ENCODE measurements at regions not wholly inside any gene's neighbourhood (a gene's known extent, or its start where the extent isn't known, plus 50 kb on each side); places are given as distances from the start of the nearest gene placed in this dataset.

GRCh38 chr2:217709478-217710210 is 293.2 kb downstream of the TNS1 start:
- no peaks in the 10 kb centered on the region for H3K9me3 Mint-ChIP-seq (ENCODE audit: low read depth)
- H3K27me3 Mint-ChIP-seq, result no peaks in the 10 kb centered on the region
- no peak overlapping the region for H3K27ac Mint-ChIP-seq
- no peaks in the 10 kb centered on the region for H3K36me3 Mint-ChIP-seq
- H3K4me3 Mint-ChIP-seq, result no peak overlapping the region
- peaks cover 2% of the 10 kb centered on the region for H3K4me1 Mint-ChIP-seq (ENCODE audit: low read depth)

DNA sequence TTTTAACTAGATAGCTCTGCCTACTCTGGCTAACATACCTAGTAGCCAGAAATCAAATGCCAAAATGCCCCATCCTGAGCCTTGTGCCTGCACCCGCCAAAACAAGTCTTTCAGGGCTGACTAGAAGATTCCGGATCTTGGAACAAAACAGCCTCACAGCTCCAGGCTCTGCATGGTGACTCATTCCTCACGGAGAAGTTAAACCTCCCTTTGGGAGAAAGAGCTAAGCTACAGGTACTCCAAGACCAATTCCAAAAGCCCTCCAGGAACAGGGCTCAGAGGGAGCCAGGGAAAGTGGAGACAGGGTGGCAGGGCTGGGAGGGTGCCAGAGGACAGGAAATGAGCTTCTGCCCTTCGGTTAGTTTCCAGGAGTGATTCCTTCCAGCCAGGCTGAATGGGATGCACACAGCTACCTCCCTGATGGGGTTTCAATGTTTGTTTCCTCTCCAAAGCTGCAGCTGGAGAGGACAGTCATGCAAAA is 295.6 kb downstream of the TNS1 start:
- no peaks in the 10 kb centered on the region for H3K4me1 Mint-ChIP-seq (ENCODE audit: low read depth)
- no peaks in the 10 kb centered on the region for H3K36me3 Mint-ChIP-seq
- H3K27me3 Mint-ChIP-seq, result no peaks in the 10 kb centered on the region
- H3K27ac Mint-ChIP-seq, result no peak overlapping the region
- H3K9me3 Mint-ChIP-seq (ENCODE audit: low read depth), result no peaks in the 10 kb centered on the region
- no peak overlapping the region for H3K4me3 Mint-ChIP-seq

- Mint-ChIP-seq H3K27me3 (no peaks in the 10 kb centered on the region), H3K27ac (no peak overlapping the region), H3K4me3 (no peak overlapping the region), H3K36me3 (no peaks in the 10 kb centered on the region), H3K4me1 (ENCODE audit: low read depth) (no peaks in the 10 kb centered on the region), H3K9me3 (ENCODE audit: low read depth) (no peaks in the 10 kb centered on the region)
Measured at GRCh38 chr2:217706513-217706912, 296.3 kb downstream of the TNS1 start.

DNA sequence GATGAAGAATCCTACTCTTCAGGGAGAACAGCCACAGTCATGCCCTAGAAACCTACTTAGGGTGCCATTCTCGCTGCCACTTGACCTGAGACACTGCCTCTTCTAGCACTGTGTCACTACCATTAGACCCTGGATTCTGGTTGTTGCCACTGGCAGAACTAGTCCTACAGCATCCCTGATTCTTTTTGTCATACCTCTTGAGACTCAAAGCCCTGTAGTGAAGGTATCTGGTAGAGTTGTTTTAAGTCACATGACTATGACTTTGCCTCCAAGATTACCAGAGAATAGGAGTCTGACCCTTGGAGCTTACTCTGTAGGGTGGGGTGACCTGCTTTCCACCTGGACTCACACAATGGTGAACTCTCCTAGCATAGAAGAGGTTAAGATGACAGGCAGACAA is 296.7 kb downstream of the TNS1 start:
- Mint-ChIP-seq H3K4me3 (no peak overlapping the region), H3K36me3 (no peaks in the 10 kb centered on the region), H3K9me3 (ENCODE audit: low read depth) (no peaks in the 10 kb centered on the region), H3K27ac (no peak overlapping the region), H3K4me1 (ENCODE audit: low read depth) (no peaks in the 10 kb centered on the region), H3K27me3 (no peaks in the 10 kb centered on the region)

DNA sequence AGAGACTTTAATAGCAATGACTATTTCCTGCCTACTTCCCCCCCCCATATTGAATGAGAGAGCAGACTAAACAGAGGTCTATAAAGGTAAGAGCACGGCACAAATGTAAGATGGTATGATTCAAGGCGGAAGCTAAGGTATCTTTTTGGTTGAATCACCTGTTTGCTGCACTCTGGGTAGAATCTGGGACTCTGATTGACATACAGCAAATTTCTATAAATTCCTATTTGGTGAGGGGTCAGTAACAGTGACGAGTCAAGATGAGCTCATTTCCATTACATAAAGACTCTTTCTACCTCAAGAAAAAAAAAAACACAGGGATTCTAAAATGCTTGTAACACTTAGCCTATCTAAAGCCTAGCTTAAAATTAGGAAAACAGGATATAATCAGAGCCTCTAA is 297.3 kb downstream of the TNS1 start:
- no peak overlapping the region for H3K4me3 Mint-ChIP-seq
- no peaks in the 10 kb centered on the region for H3K4me1 Mint-ChIP-seq (ENCODE audit: low read depth)
- H3K27me3 Mint-ChIP-seq, result no peaks in the 10 kb centered on the region
- no peaks in the 10 kb centered on the region for H3K36me3 Mint-ChIP-seq
- H3K9me3 Mint-ChIP-seq (ENCODE audit: low read depth), result no peaks in the 10 kb centered on the region
- no peak overlapping the region for H3K27ac Mint-ChIP-seq

DNA sequence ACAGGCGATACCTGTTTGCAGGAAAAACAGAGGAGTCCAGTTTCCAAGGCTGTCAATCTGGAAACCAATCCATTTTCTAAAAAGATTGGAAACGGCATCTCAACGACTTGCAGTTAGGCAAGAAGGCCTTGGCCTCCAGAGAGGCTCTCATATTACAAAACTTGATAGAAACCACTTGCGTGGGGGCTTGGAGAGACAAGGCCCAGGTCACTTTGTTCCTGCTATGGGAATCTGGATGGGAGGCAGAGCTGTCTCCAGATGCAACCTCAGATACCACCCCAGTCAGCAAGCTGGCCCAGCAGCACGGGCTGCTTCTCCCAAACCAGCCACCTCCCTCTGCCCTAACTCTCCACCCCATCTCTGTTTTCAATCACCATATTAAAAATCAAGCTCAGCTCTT is 298.8 kb downstream of the TNS1 start:
- no peaks in the 10 kb centered on the region for H3K4me1 Mint-ChIP-seq (ENCODE audit: low read depth)
- no peak overlapping the region for H3K27ac Mint-ChIP-seq
- H3K36me3 Mint-ChIP-seq, result no peaks in the 10 kb centered on the region
- no peak overlapping the region for H3K4me3 Mint-ChIP-seq
- H3K9me3 Mint-ChIP-seq (ENCODE audit: low read depth), result no peaks in the 10 kb centered on the region
- H3K27me3 Mint-ChIP-seq, result no peaks in the 10 kb centered on the region

DNA sequence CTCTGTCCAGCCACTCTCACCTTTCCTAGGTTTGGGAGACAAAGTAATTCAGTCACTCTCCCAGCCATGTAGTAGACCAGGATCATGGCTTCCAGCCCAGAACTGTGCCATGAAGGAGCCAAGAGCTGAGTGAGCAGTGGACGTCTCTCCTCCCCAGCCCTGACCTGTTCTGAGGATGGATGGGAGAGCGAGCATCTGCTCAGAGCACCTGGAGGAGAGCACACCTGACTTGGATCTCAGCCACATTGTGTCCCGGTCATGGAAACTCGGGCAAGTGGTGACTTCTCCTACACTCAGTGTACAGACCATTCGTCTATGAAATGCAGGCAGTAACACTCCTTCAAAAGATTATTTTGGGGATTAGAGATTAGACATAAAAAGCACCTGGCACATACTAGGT is 299.7 kb downstream of the TNS1 start:
- Mint-ChIP-seq H3K4me3 (no peak overlapping the region), H3K36me3 (no peaks in the 10 kb centered on the region), H3K27ac (no peak overlapping the region), H3K9me3 (ENCODE audit: low read depth) (no peaks in the 10 kb centered on the region), H3K4me1 (ENCODE audit: low read depth) (no peaks in the 10 kb centered on the region), H3K27me3 (no peaks in the 10 kb centered on the region)

DNA sequence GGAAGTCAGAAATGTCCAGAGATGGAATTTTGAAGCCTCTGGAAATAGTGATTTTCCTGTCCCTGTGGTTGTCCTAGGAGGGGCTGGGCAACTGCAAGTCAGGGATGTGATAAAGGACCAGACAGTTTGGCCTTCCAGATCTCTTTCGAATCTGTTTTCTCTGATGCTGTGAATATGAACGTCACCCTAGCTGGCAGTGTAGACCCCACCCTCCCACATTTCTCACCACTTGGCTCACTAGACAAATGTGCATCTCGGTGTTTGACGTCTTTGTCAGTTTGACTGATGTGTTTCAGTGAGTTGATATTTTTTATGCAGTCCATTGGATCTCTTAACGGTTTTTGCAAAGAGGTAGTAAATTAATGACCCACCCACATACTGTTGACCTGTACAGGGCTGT is 301.2 kb downstream of the TNS1 start:
- no peak overlapping the region for H3K4me3 Mint-ChIP-seq
- H3K27ac Mint-ChIP-seq, result no peak overlapping the region
- H3K9me3 Mint-ChIP-seq (ENCODE audit: low read depth), result no peaks in the 10 kb centered on the region
- peaks cover 3% of the 10 kb centered on the region for H3K36me3 Mint-ChIP-seq
- H3K4me1 Mint-ChIP-seq (ENCODE audit: low read depth), result no peaks in the 10 kb centered on the region
- H3K27me3 Mint-ChIP-seq, result no peaks in the 10 kb centered on the region

- Mint-ChIP-seq H3K9me3 (ENCODE audit: low read depth) (no peaks in the 10 kb centered on the region), H3K27me3 (peaks cover 1% of the 10 kb centered on the region), H3K36me3 (peaks cover 6% of the 10 kb centered on the region), H3K27ac (no peak overlapping the region), H3K4me3 (no peak overlapping the region), H3K4me1 (ENCODE audit: low read depth) (no peaks in the 10 kb centered on the region)
Measured at GRCh38 chr2:217698691-217699090, 304.1 kb downstream of the TNS1 start.

DNA sequence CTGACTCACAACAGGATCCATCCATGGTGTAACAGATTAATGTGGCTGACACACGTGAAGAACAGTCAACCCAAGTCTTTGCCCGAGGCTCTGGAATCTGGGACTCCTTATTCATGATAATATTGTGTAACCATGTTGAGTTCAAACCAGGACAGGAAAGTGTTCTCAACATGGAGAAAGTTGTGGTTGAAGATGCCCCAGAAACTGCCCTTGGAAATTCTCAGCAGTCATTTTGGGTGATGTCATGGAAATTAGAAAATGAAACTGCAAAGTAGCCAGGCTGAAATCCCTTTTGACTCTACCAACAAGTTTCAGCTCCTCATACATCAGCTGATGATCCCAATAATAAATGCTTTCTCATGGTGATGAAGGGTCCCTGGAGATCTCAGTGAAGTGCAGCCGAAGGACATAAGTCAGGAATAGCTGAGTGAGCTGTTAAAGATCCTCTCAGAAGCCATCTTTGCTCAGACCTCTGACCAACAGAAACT is 307.7 kb downstream of the TNS1 start:
- no peak overlapping the region for H3K27ac Mint-ChIP-seq
- no peak overlapping the region for H3K4me3 Mint-ChIP-seq
- H3K27me3 Mint-ChIP-seq, result peaks cover 1% of the 10 kb centered on the region
- H3K4me1 Mint-ChIP-seq (ENCODE audit: low read depth), result no peaks in the 10 kb centered on the region
- H3K9me3 Mint-ChIP-seq (ENCODE audit: low read depth), result no peaks in the 10 kb centered on the region
- peaks cover 6% of the 10 kb centered on the region for H3K36me3 Mint-ChIP-seq

DNA sequence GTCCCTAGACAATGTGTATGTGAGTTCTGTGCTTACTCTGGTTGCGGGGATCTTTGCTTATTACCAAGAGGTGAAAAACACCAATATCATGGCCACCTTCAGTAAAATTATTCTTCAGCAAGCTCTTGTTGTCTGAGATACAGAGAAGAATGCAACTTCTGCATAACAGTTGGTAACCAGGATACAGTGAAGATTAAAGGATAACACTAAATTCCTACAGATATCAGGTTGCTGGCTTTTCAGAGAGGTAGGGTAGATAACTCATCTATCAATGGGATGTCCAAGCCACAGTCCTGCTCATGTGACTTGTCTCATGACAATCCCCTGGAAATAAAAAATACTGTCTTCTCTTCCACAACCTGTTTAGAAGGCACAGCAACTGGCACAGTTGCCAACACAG is 308.5 kb downstream of the TNS1 start:
- peaks cover 6% of the 10 kb centered on the region for H3K36me3 Mint-ChIP-seq
- H3K27ac Mint-ChIP-seq, result no peak overlapping the region
- peaks cover 1% of the 10 kb centered on the region for H3K27me3 Mint-ChIP-seq
- no peaks in the 10 kb centered on the region for H3K9me3 Mint-ChIP-seq (ENCODE audit: low read depth)
- H3K4me3 Mint-ChIP-seq, result no peak overlapping the region
- H3K4me1 Mint-ChIP-seq (ENCODE audit: low read depth), result no peaks in the 10 kb centered on the region

GRCh38 chr2:217693363-217693762 is 309.4 kb downstream of the TNS1 start:
- Mint-ChIP-seq H3K27me3 (peaks cover 1% of the 10 kb centered on the region), H3K9me3 (ENCODE audit: low read depth) (no peaks in the 10 kb centered on the region), H3K4me1 (ENCODE audit: low read depth) (no peaks in the 10 kb centered on the region), H3K27ac (no peak overlapping the region), H3K36me3 (peaks cover 6% of the 10 kb centered on the region), H3K4me3 (no peak overlapping the region)

GRCh38 chr2:217691920-217692666 is 310.7 kb downstream of the TNS1 start:
- no peaks in the 10 kb centered on the region for H3K4me1 Mint-ChIP-seq (ENCODE audit: low read depth)
- H3K27me3 Mint-ChIP-seq, result peaks cover 1% of the 10 kb centered on the region
- no peaks in the 10 kb centered on the region for H3K9me3 Mint-ChIP-seq (ENCODE audit: low read depth)
- no peak overlapping the region for H3K27ac Mint-ChIP-seq
- H3K36me3 Mint-ChIP-seq, result peaks cover 3% of the 10 kb centered on the region
- H3K4me3 Mint-ChIP-seq, result no peak overlapping the region

GRCh38 chr2:217691516-217691915 is 311.3 kb downstream of the TNS1 start:
- Mint-ChIP-seq H3K27me3 (peaks cover 1% of the 10 kb centered on the region), H3K27ac (no peak overlapping the region), H3K9me3 (ENCODE audit: low read depth) (no peaks in the 10 kb centered on the region), H3K4me1 (ENCODE audit: low read depth) (no peaks in the 10 kb centered on the region), H3K4me3 (no peak overlapping the region), H3K36me3 (peaks cover 3% of the 10 kb centered on the region)

DNA sequence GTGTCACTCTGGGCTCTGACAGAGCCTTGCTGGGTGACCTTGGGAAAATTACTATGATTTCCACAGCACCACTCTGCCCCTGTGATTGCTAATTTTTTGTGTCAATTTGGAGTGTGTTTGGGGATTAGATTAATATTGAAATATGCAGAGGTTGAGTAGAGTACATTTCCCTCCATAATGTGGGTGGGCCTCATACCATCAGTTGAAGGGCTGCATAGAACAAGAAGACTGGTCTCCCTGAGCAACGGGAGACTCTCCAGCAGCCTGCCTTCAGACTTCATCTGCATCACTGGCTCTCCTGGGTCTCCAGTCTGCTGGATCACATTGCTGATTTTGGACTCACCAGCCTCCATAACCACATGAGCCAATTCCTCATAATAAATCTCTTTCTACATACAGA is 313.7 kb downstream of the TNS1 start:
- Mint-ChIP-seq H3K27me3 (no peaks in the 10 kb centered on the region), H3K9me3 (ENCODE audit: low read depth) (no peaks in the 10 kb centered on the region), H3K4me3 (no peak overlapping the region), H3K4me1 (ENCODE audit: low read depth) (no peaks in the 10 kb centered on the region), H3K36me3 (no peaks in the 10 kb centered on the region), H3K27ac (no peak overlapping the region)
